DND-41 (cell line): ENCODE measurements at regions not wholly inside any gene's neighbourhood (a gene's known extent, or its start where the extent isn't known, plus 50 kb on each side); places are given as distances from the start of the nearest gene placed in this dataset.

ENCODE experiments used
- ATAC-seq: fragments of 200-7000 bp; cut with Tn5 transposase; 3 replicates; pipeline ENCODE4 v1.9.1; 2021; ENCODE audit warnings: low read depth; ENCODE audit not compliant: insufficient read depth
- DNase-seq: peaks from one replicate; pipeline ENCODE4 v3.0.0-alpha.2; 2020
- H2AFZ ChIP-seq: 2 replicates; pipeline ENCODE4 v1.6.0; 2012; ENCODE audit warnings: low read depth, low read length
- H3K27ac ChIP-seq: 2 replicates; pipeline ENCODE4 v1.5.1; 2012; ENCODE audit warnings: low read length, inconsistent platforms
- H3K27me3 ChIP-seq: fragments of 200-600 bp; sonication (generic); 2 replicates; pipeline ENCODE4 v1.6.0; 2012; ENCODE audit warnings: low read length, mild to moderate bottlenecking, inconsistent platforms; ENCODE audit not compliant: insufficient read depth, poor library complexity
- H3K36me3 ChIP-seq: 2 replicates; pipeline ENCODE4 v1.5.1; 2012; ENCODE audit warnings: low read length, inconsistent platforms; ENCODE audit not compliant: insufficient read depth
- H3K4me1 ChIP-seq: 2 replicates; pipeline ENCODE4 v1.5.1; 2012; ENCODE audit warnings: mild to moderate bottlenecking, low read length; ENCODE audit not compliant: insufficient read depth
- H3K4me2 ChIP-seq: 2 replicates; pipeline ENCODE4 v1.6.0; 2012; ENCODE audit warnings: mild to moderate bottlenecking, moderate library complexity, low read length, inconsistent platforms; ENCODE audit not compliant: insufficient read depth
- H3K4me3 ChIP-seq, 2 experiments: fragments of 200-600 bp in 1 of 2; shearing (Covaris generic) in 1 of 2; 2 replicates each; pipeline ENCODE4 v1.5.1; 2012 to 2016; ENCODE audit warnings: inconsistent platforms in 2 of 2, low read length in 2 of 2, mild to moderate bottlenecking in 2 of 2, low read depth in 1 of 2, moderate library complexity in 1 of 2
- H3K79me2 ChIP-seq: 2 replicates; pipeline ENCODE4 v1.6.0; 2012; ENCODE audit warnings: low read length, inconsistent platforms; ENCODE audit not compliant: insufficient read depth
- H3K9ac ChIP-seq: 2 replicates; pipeline ENCODE4 v1.6.0; 2012; ENCODE audit warnings: low read depth, mild to moderate bottlenecking, inconsistent platforms, low read length, moderate library complexity
- H3K9me3 ChIP-seq: 2 replicates; pipeline ENCODE4 v1.5.1; 2012; ENCODE audit warnings: low read length, moderate library complexity, mild to moderate bottlenecking, inconsistent platforms; ENCODE audit not compliant: insufficient read depth, severe bottlenecking
- H4K20me1 ChIP-seq: 2 replicates; pipeline ENCODE4 v1.6.0; 2012; ENCODE audit warnings: low read length; ENCODE audit not compliant: insufficient read depth
- CTCF ChIP-seq: IDR thresholded peaks from 2 replicates; pipeline ENCODE4 v1.5.1; 2012; ENCODE audit warnings: borderline replicate concordance, low read length, moderate library complexity, mild to moderate bottlenecking; ENCODE audit not compliant: poor library complexity, severe bottlenecking; ENCODE audit errors: extremely low read depth
- EZH2 ChIP-seq: IDR thresholded peaks from 3 replicates; pipeline ENCODE4 v1.6.1; 2012; ENCODE audit warnings: borderline replicate concordance, low read depth, mild to moderate bottlenecking, moderate library complexity, low read length, inconsistent platforms; ENCODE audit not compliant: severe bottlenecking

DNA sequence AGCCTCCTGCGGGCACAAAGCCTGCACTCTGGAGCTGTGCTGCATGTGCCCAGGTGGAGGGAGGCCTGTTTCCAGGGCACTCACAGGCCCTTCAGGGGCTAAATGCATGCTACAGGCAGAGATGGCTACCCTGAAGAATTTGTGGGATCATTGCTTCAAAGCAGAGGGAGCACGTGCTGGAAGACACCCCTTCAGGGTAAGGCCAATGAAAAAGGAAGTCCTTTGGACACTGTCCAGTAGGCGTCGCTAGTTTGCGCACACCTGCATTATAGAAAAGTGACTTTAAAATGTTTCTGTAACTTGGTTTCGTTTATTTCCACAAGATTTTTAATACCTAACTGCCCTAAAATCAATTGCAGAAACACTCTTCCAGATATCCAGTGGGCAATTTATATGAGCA is 325.3 kb downstream of the ZNF516 start:
- Histone ChIP-seq H3K9me3 (no peaks in the 10 kb centered on the region), H3K4me2 (no peak overlapping the region), H3K27me3 (peaks cover 6% of the 10 kb centered on the region), H2AFZ (no peak overlapping the region), H3K27ac (no peak overlapping the region), H3K4me1 (no peaks in the 10 kb centered on the region), H4K20me1 (no peaks in the 10 kb centered on the region), H3K79me2 (no peaks in the 10 kb centered on the region), H3K4me3 (no peak overlapping the region), H3K36me3 (no peaks in the 10 kb centered on the region), H3K9ac (no peak overlapping the region)
- DNase-seq (no peak), ATAC-seq (no peak)
- no peak for TF ChIP-seq CTCF
- TF ChIP-seq EZH2 = no peak

DNA sequence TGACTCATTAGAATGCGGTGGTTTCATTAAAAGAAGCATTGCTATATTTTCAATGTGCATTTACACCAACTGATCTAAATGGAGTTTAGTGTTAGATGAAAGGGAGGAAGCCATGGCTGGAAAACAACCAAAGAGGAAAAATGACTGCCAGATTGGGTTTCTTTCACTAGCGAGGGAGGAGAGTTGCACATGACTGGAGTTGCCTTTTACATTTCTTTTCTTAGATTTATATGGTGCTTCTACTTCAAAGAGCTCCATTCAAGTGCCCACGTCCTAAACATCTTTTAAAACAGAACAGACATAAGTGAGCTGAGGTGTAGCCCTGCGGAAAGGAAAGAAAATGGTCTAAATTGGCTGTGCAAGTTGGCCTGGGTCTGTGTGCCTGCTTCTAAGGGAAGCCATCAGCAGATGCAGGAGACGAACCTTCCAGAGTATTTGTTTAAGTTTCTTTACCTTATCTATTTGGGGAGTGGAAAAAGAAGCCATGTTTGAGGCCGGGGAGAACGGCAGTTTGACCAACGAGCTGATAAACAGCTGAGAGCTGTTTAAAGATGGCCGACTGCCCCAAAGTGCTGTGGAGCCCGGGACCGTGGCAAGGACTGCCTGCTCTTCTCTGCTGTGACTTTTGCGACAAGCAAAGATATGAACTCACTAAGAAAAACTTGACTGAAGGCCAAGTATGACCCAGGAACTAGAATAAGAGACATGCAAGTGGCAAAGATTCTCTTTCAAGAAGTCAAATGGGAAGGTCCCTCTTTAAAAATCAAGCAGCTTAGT is 327.0 kb downstream of the ZNF516 start:
- Histone ChIP-seq H2AFZ (no peak overlapping the region; the same call in 1 of the 2 replicates), H3K4me1 (no peaks in the 10 kb centered on the region), H3K79me2 (no peaks in the 10 kb centered on the region), H3K36me3 (no peaks in the 10 kb centered on the region), H4K20me1 (no peaks in the 10 kb centered on the region), H3K27ac (no peak overlapping the region), H3K9me3 (no peaks in the 10 kb centered on the region), H3K4me3 (no peak overlapping the region), H3K27me3 (peaks cover 3% of the 10 kb centered on the region), H3K9ac (no peak overlapping the region), H3K4me2 (no peak overlapping the region)
- no peak for TF ChIP-seq CTCF
- TF ChIP-seq EZH2 = no peak
- ATAC-seq (no peak), DNase-seq (no peak)

- H3K36me3 ChIP-seq = no peaks in the 10 kb centered on the region
- no peak overlapping the region for H3K4me2 ChIP-seq
- no peaks in the 10 kb centered on the region for H4K20me1 ChIP-seq
- no peak overlapping the region for H2AFZ ChIP-seq
- DNase-seq = no peak
- no peak for ATAC-seq
- no peaks in the 10 kb centered on the region for H3K4me1 ChIP-seq
- H3K79me2 ChIP-seq = no peaks in the 10 kb centered on the region
- H3K27me3 ChIP-seq = peaks cover 3% of the 10 kb centered on the region
- no peak overlapping the region for H3K27ac ChIP-seq
- no peak for TF ChIP-seq CTCF
- no peak for TF ChIP-seq EZH2
- H3K4me3 ChIP-seq = no peak overlapping the region
- no peak overlapping the region for H3K9ac ChIP-seq
- H3K9me3 ChIP-seq = no peaks in the 10 kb centered on the region
Observed at GRCh38 chr18:76167410-76167809, 327.6 kb downstream of the ZNF516 start.

- no peak for ATAC-seq
- Histone ChIP-seq H3K4me1 (no peaks in the 10 kb centered on the region), H3K27ac (no peak overlapping the region), H3K9me3 (no peaks in the 10 kb centered on the region), H3K4me3 (no peak overlapping the region), H3K79me2 (no peaks in the 10 kb centered on the region), H3K9ac (no peak overlapping the region), H3K36me3 (no peaks in the 10 kb centered on the region), H4K20me1 (no peaks in the 10 kb centered on the region), H3K27me3 (no peaks in the 10 kb centered on the region), H2AFZ (no peak overlapping the region), H3K4me2 (no peak overlapping the region)
- no peak for DNase-seq
- TF ChIP-seq CTCF (no peak), EZH2 (no peak)
Observed at GRCh38 chr18:76162886-76163285, 332.2 kb downstream of the ZNF516 start.
